Neuronal stem cell (in vitro differentiated cells): ENCODE measurements at regions not wholly inside any gene's neighbourhood (a gene's known extent, or its start where the extent isn't known, plus 50 kb on each side); places are given as distances from the start of the nearest gene placed in this dataset.
"Not testable (repeated sequence)": the region's sequence is repeated elsewhere in the genome, so short reads cannot be mapped to it uniquely, and the experiment has no call there.

Source experiments
- DNase-seq: peaks from one replicate; pipeline ENCODE4 v3.0.0-alpha.2; 2013; ENCODE audit warnings: low spot score
- H2AFZ ChIP-seq: one replicate; pipeline ENCODE4 v1.6.1; 2013; ENCODE audit warnings: mild to moderate bottlenecking, low read length, inconsistent platforms
- H2AK5ac ChIP-seq: 2 replicates; pipeline ENCODE4 v1.6.1; 2013; ENCODE audit warnings: low read depth, mild to moderate bottlenecking, inconsistent platforms, low read length, moderate library complexity, mixed read lengths
- H2BK120ac ChIP-seq: 2 replicates; pipeline ENCODE4 v1.6.1; 2013; ENCODE audit warnings: low read depth, mild to moderate bottlenecking, inconsistent platforms, low read length, moderate library complexity, mixed read lengths
- H2BK12ac ChIP-seq: one replicate; pipeline ENCODE4 v1.6.1; 2013; ENCODE audit warnings: low read length, inconsistent platforms
- H2BK15ac ChIP-seq: 2 replicates; pipeline ENCODE4 v1.6.1; 2013; ENCODE audit warnings: mild to moderate bottlenecking, low read length, inconsistent platforms, mixed read lengths
- H2BK5ac ChIP-seq: one replicate; pipeline ENCODE4 v1.6.1; 2013; ENCODE audit warnings: inconsistent platforms, mild to moderate bottlenecking, low read length, moderate library complexity
- H3K14ac ChIP-seq: one replicate; pipeline ENCODE4 v1.6.1; 2013; ENCODE audit warnings: low read length, inconsistent platforms
- H3K18ac ChIP-seq: 2 replicates; pipeline ENCODE4 v1.6.1; 2013; ENCODE audit warnings: low read length, inconsistent platforms
- H3K23ac ChIP-seq: 2 replicates; pipeline ENCODE4 v1.6.1; 2013; ENCODE audit warnings: low read depth, mild to moderate bottlenecking, mixed read lengths, low read length, inconsistent platforms; ENCODE audit not compliant: poor library complexity
- H3K27ac ChIP-seq: replicated peaks from 3 replicates; pipeline ENCODE4 v1.5.1; 2013; ENCODE audit warnings: low read length, inconsistent platforms
- H3K27me3 ChIP-seq, 3 experiments: 2 replicates each; pipeline ENCODE4 v1.6.1; 2013; ENCODE audit warnings: low read length in 3 of 3, mild to moderate bottlenecking in 2 of 3, inconsistent platforms in 1 of 3, low read depth in 1 of 3, mixed read lengths in 1 of 3, moderate library complexity in 1 of 3; ENCODE audit not compliant: control insufficient read depth in 3 of 3, insufficient read depth in 3 of 3
- H3K36me3 ChIP-seq, 2 donors: replicated peaks in 1 of 2; 2 replicates each; pipeline ENCODE4 v1.6.1; 2013; ENCODE audit warnings: low read length in 2 of 2; ENCODE audit not compliant: control insufficient read depth in 2 of 2, insufficient read depth in 2 of 2
- H3K4ac ChIP-seq: 2 replicates; pipeline ENCODE4 v1.6.1; 2013; ENCODE audit warnings: inconsistent platforms, mild to moderate bottlenecking, low read length, moderate library complexity
- H3K4me1 ChIP-seq, 2 donors: 1 replicate in 1 of 2; 2 replicates in 1 of 2; pipeline ENCODE4 v1.6.1; 2013; ENCODE audit warnings: low read length in 2 of 2, low read depth in 1 of 2; ENCODE audit not compliant: control insufficient read depth in 2 of 2, insufficient read depth in 1 of 2
- H3K4me2 ChIP-seq: one replicate; pipeline ENCODE4 v1.6.1; 2013; ENCODE audit warnings: mild to moderate bottlenecking, low read length, inconsistent platforms; ENCODE audit not compliant: insufficient read depth, poor library complexity, severe bottlenecking
- H3K4me3 ChIP-seq, 2 donors: 2 replicates each; pipeline ENCODE4 v1.5.1; 2013; ENCODE audit warnings: low read length in 2 of 2, mild to moderate bottlenecking in 2 of 2, inconsistent platforms in 1 of 2, moderate library complexity in 1 of 2
- H3K79me1 ChIP-seq: one replicate; pipeline ENCODE4 v1.6.1; 2013; ENCODE audit warnings: low read depth, mild to moderate bottlenecking, inconsistent platforms, low read length, moderate library complexity
- H3K9ac ChIP-seq: one replicate; pipeline ENCODE4 v1.6.1; 2013; ENCODE audit warnings: mild to moderate bottlenecking, low read depth, low read length, inconsistent platforms; ENCODE audit not compliant: poor library complexity
- H3K9me3 ChIP-seq, 2 donors: replicated peaks in 1 of 2; 2 replicates each; pipeline versions ENCODE3 to v1.6.1; 2013; ENCODE audit warnings: low read length in 2 of 2, mild to moderate bottlenecking in 2 of 2, inconsistent platforms in 1 of 2, low read depth in 1 of 2, mixed read lengths in 1 of 2, moderate library complexity in 1 of 2; ENCODE audit not compliant: control insufficient read depth in 2 of 2, insufficient read depth in 1 of 2
- H4K8ac ChIP-seq: one replicate; pipeline ENCODE4 v1.6.1; 2013; ENCODE audit warnings: low read depth, mild to moderate bottlenecking, inconsistent platforms, low read length, moderate library complexity
- H4K91ac ChIP-seq: one replicate; pipeline ENCODE4 v1.6.1; 2013; ENCODE audit warnings: low read length, low read depth, mild to moderate bottlenecking, inconsistent platforms; ENCODE audit not compliant: poor library complexity
- WGBS, 2 donors: extraction: QIAGEN DNeasy Blood & Tissue Kit; methylation state at CpG; one replicate each; pipeline ENCODE4 v1.1.7; 2013; ENCODE audit warnings: missing lambda C conversion rate in 2 of 2, mixed read lengths in 1 of 2; ENCODE audit not compliant: insufficient read length in 2 of 2, insufficient replicate concordance in 1 of 2; ENCODE audit errors: extremely low coverage in 2 of 2; 5-methylcytosine and 5-hydroxymethylcytosine counted together

DNA sequence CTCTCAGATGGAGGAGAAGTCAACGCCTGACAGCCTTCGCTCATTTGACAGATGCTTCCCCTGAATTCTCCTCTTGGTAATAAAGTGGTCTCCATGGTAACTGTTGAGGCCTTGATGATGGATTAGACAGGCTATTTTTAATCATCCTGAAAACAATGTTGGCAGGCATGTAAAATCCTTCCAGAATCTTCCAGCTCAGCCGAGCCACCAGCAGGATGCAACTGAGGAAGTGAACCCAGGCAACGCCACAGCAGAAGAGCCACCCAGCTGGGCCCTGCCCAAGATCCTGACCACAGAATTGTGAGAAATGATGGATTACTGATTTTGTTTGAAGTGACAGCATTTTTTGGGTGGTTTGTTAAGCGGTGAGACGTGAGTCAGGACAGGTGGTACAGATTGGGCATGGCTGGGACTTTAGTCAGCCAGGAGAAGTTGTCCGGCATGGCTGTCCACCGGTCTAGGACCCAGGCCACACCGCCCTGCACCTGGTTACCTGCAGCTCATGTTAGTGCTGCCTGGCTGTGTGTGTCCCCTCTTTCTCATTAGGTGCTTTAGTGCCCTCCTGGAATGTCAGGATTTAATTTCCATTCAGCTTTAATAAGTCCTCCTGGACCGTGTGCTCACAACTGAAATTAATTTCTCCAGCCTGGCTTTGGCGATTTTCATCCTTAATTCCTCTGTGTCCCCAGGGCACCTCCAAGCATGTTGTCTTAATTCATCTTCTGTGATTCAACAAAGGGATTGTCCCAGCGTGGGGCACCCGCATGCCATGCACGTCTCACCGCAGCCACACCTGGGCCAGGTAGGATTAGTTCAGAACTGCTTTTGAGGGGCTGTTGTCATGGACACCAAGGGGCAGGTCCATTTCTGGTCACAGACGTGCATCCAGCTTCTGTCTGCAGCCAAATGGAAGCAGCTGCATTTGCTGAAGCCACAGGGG, 280.4 kb downstream of the ADGRD1 start:
- not testable (repeated sequence) for H4K91ac ChIP-seq, H3K9me3 ChIP-seq, H3K9ac ChIP-seq, H2BK120ac ChIP-seq, H3K4ac ChIP-seq, H3K4me3 ChIP-seq, H3K4me2 ChIP-seq, H2AK5ac ChIP-seq, H3K27me3 ChIP-seq, H4K8ac ChIP-seq, H3K27ac ChIP-seq, H2BK5ac ChIP-seq, DNase-seq, H2BK15ac ChIP-seq, H2BK12ac ChIP-seq, H3K36me3 ChIP-seq, H3K14ac ChIP-seq, H3K18ac ChIP-seq, H3K79me1 ChIP-seq, H2AFZ ChIP-seq
- H3K23ac ChIP-seq = peak overlapping the region; percentile 55
- WGBS, 2 donors = no CpG with 5 or more reads among the region's 16 CpGs
- H3K4me1 ChIP-seq = peaks cover 4 to 12% of the 10 kb centered on the region in 2 donors

DNA sequence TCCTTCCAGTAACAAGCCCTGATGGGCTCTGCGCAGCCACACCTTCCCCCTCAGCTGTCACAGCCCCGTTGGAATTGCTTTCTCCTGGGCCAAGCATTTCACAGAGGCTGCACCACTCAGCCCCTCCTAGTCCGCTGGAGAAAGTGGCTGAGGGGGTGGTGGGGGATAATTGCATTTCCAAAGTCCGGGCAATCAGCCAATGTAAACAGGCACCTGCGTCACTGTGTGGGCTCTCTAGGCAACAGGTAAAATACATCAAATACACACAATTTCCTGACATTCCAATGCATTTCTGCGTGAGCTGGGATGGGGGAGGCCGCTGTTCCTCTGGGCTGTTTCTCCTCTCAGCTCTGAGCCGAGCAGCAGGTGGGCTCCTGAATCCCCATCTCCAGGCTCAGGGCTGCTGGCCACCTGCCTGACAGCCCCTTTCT, 281.1 kb downstream of the ADGRD1 start:
- not testable (repeated sequence) for H3K23ac ChIP-seq, H3K18ac ChIP-seq, H2BK12ac ChIP-seq, H3K27me3 ChIP-seq, H3K4me3 ChIP-seq, H4K91ac ChIP-seq, H3K14ac ChIP-seq, H3K36me3 ChIP-seq, H3K79me1 ChIP-seq, H4K8ac ChIP-seq, H2BK15ac ChIP-seq, H3K9ac ChIP-seq, H3K4me1 ChIP-seq, H2AK5ac ChIP-seq, H3K9me3 ChIP-seq, H2BK5ac ChIP-seq, H2AFZ ChIP-seq, DNase-seq, H3K27ac ChIP-seq, H3K4me2 ChIP-seq, H3K4ac ChIP-seq, H2BK120ac ChIP-seq
- WGBS, 2 donors = no CpG with 5 or more reads among the region's 8 CpGs

DNA sequence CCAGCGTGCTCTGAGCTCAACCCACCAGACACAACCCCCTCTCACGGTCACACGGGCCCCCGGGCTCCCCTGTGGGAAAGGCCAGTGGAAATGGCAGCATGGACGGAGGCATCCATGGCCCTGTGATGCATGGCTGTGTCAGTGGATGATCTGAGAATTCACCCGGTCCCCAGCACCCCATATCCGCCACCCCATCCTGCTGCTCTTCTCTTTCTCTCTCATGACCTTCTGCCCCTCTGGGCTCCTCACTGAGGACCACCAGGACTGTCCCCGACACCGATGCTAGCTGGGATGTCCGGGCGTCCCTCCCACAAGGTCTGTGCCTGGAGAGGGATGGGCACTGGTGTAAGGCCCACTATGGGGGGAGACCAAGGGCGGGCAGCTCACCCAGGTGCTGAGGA, 282.2 kb downstream of the ADGRD1 start:
- whole genome bisulfite sequencing, 2 donors = no CpG with 5 or more reads among the region's 12 CpGs
- H2AFZ ChIP-seq = no peak overlapping the region
- no peak overlapping the region for H3K4me2 ChIP-seq
- H2BK5ac ChIP-seq = no peak overlapping the region
- no peak for DNase-seq
- H3K79me1 ChIP-seq = no peaks in the 10 kb centered on the region
- H2BK12ac ChIP-seq = no peak overlapping the region
- no peak overlapping the region for H2AK5ac ChIP-seq
- peaks cover 0 to 6% (median 0%) of the 10 kb centered on the region in 3 experiments for H3K27me3 ChIP-seq
- H3K18ac ChIP-seq = peak overlapping the region; percentile 13
- no peak overlapping the region for H3K4ac ChIP-seq
- no peak overlapping the region for H3K27ac ChIP-seq
- no peak overlapping the region for H3K4me3 ChIP-seq
- no peak overlapping the region for H2BK120ac ChIP-seq
- H3K9ac ChIP-seq = peak overlapping the region; percentile 2
- H4K91ac ChIP-seq = no peak overlapping the region
- no peaks in the 10 kb centered on the region for H3K36me3 ChIP-seq
- H4K8ac ChIP-seq = no peak overlapping the region
- H3K23ac ChIP-seq = no peak overlapping the region
- peak overlapping the region; percentile 5 for H3K14ac ChIP-seq
- H3K9me3 ChIP-seq = peaks cover under 1 to 1% of the 10 kb centered on the region in 2 donors
- peaks cover 0 to 7% of the 10 kb centered on the region in 2 donors for H3K4me1 ChIP-seq
- no peak overlapping the region for H2BK15ac ChIP-seq

DNA sequence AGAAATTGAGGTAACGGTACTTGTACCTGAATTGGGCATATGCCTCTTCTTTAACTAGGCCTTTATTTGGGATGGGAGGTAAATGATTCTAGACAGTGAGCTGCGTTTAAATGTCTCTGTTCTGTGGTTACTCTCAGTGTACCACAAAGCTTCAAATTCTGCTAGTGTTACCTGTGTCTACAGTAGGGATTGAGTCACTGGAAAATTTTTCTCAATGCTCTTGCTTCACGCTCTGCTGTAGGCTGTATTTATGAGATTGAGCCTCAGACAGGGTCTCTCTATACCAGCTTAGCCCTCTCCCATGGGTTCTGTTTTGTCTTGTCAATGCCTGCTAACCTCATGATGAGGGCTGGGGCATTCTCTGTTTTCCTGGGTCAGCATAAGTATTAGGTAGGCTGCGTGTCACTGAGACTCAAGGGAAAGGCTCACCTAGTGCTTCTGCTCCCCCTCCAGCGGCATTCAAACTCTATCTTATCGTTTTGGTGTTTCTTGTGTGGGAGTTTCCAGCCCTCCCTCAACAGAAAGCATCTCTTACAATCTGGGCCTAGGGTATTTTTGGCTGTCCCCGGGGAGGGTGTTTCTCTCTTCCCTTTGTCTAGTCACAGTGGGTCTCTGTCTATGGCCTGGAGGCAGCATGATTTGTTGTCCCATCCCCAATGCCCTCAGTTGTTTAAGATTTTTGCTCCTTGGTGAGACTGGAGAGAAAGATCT, 285.8 kb downstream of the ADGRD1 start:
- H4K8ac ChIP-seq = no peak overlapping the region
- H2AK5ac ChIP-seq = no peak overlapping the region
- no peak overlapping the region for H3K27ac ChIP-seq
- no peaks in the 10 kb centered on the region for H3K36me3 ChIP-seq
- H3K4me2 ChIP-seq = no peak overlapping the region
- DNase-seq = no peak
- H3K18ac ChIP-seq = no peak overlapping the region
- H3K9ac ChIP-seq = no peak overlapping the region
- H3K14ac ChIP-seq = no peak overlapping the region
- H3K9me3 ChIP-seq = peaks cover 2 to 15% of the 10 kb centered on the region in 2 donors
- H3K4me1 ChIP-seq = peaks cover 0 to 3% of the 10 kb centered on the region in 2 donors
- no peak overlapping the region for H2BK120ac ChIP-seq
- no peaks in the 10 kb centered on the region for H3K79me1 ChIP-seq
- no peak overlapping the region for H3K4me3 ChIP-seq
- H3K27me3 ChIP-seq = peaks cover 0 to 6% (median 0%) of the 10 kb centered on the region in 3 experiments
- H2BK15ac ChIP-seq = no peak overlapping the region
- WGBS, 2 donors = no CpG with 5 or more reads among the region's 7 CpGs
- no peak overlapping the region for H3K4ac ChIP-seq
- H2BK5ac ChIP-seq = no peak overlapping the region
- peak overlapping the region; percentile 15 for H2AFZ ChIP-seq
- no peak overlapping the region for H4K91ac ChIP-seq
- no peak overlapping the region for H3K23ac ChIP-seq
- no peak overlapping the region for H2BK12ac ChIP-seq
